HG03108 (cell line): ENCODE measurements at regions not wholly inside any gene's neighbourhood (a gene's known extent, or its start where the extent isn't known, plus 50 kb on each side); places are given as distances from the start of the nearest gene placed in this dataset.
"Not testable (repeated sequence)": the region's sequence is repeated elsewhere in the genome, so short reads cannot be mapped to it uniquely, and the experiment has no call there.

ENCODE experiments used
- ATAC-seq: cut with Tn5 transposase; IDR thresholded peaks from one replicate; pipeline ENCODE4 v1.9.1; 2021; ENCODE audit warnings: moderate library complexity; ENCODE audit not compliant: unreplicated experiment

DNA sequence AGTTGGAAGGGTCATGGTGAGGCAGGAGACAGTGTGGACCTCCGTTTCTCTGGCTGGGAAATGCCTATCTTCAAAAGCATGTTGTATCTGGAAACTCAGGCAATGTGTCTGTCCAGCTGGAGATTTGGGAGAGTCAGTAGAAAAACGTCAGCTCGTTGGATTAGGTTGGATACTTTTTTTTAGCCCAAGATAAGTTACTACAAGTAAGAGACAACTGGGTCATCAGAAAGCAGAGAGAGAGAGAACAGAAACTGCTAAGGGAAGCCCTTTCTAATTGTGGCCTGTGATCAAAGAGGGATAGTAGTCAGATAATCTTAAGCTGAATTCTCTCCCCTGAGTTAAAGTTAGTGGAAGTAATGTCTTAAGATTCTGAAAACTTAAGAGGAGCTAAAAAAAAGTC, 78.9 kb upstream of the ZNF280D start:
- ATAC-seq = no peak

DNA sequence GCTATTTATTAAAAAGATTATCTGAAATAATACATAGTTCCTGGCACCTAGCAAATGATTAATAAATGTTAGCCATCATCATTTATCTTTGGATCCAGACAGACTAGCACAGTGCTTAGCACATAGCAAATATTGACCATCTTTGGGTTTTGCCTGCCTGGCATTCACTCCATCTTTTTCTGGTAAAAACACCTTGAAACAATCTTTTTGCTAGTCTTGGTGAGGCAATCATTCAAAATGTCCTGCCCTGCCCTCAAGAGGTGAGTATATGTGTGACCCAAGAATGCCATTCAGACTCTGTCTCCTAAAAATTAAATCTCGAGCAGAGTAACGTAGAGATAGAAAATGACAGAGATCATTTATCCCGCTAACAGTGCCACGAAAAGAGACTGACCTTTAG, 78.3 kb upstream of the ZNF280D start:
- ATAC-seq = no peak

DNA sequence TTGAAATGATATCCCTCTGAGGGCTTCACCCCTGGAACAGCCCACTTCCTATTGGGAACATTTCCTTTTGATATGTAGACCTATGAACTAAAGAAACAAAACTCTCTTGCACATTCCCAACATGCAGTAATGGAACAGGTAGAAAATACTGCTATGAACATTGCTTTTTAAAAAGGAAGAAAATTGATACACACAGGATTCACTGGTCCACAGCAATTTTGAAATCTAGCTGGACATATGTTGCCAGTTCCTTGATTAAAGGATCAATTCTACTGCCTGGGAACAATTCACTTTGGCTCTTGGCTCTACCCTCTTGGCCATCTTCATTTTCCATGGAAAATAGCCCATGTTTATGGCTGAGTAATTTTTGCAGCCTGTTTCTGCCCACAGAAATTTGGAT, 74.9 kb upstream of the ZNF280D start:
- ATAC-seq = no peak

DNA sequence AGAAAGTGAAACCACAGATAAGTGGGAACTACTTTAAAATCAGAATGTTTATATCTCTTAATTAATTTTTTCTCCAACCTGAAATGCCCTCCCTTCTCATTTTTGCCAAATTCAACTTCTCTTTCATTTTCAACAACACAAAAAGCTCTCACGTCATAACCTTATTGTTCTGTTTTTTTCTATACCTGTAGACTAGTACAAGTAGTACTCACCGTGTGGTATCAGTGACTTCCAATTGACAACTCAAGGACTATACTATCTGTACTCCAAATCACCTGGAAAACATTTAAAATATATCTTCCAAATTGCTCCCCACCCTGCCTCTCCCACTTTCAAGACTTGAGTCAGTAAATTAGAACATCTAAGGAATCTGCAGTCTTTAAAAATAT, 72.8 kb upstream of the ZNF280D start:
- no peak for ATAC-seq

DNA sequence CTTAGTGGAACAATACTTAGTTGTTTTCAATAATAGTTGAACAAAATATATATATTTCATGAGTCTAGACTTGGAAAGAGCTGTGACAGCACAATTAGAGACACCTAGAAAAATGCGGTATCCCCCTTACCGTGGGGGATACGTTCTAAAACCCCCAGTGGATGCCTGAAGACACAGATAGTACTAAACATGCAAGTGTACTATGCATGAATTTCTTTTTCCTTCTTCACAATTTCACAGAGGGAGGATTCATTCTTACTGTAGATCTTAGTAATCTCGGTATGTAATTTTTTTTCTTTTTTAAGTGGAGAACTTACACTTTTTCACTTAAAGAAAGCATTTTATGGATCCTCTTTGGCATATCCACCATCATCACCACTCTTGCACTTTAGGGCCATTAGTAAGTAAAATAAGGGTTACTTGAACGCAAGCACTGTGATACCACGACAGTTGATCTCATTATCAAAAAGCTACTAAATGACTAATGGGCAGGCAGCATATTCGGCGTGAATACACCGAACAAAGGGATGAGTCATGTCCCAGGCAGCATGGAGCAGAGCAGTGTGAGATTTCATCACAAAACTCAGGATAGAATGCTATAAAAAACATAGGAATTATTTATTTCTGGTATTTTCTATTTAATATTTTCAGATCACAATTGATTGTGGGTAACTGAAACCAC, 72.3 kb upstream of the ZNF280D start:
- no peak for ATAC-seq

DNA sequence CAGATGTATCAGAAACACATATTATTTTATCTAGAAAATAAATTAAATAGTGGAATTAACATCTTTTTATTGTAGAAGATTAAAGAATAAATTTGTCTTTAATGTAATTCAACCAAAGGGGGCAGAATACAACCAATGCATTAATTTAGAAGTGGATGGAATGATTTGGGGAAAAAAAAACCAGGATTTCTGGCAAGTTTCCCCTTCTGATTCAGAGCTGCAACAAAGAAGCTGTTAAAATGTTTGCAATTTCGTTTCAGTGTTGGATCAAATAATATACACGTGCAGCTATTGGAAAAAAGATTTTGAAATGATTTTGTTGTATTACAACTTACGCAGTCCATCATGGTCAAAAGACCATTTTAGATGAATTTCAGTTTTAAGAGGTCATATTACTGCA, 71.6 kb upstream of the ZNF280D start:
- no peak for ATAC-seq

DNA sequence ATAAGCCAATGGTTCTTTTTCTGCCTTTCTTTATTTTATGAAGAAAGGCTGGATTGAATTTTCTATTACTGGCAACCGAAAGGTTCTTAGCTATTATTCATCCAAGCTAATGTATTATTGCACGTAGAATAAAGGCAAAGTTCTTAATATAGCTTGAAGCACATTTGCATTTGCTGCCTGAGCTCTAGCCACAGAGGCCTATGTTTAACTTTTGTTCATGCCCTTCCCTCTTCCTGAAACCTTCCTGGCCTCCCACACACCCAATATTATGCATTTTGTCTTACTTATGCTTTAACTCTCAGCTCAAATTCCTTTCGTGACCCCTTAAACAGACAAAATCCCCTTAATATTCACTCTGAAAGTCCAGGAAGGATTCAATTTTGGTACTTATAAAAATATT, 71.0 kb upstream of the ZNF280D start:
- ATAC-seq = no peak

DNA sequence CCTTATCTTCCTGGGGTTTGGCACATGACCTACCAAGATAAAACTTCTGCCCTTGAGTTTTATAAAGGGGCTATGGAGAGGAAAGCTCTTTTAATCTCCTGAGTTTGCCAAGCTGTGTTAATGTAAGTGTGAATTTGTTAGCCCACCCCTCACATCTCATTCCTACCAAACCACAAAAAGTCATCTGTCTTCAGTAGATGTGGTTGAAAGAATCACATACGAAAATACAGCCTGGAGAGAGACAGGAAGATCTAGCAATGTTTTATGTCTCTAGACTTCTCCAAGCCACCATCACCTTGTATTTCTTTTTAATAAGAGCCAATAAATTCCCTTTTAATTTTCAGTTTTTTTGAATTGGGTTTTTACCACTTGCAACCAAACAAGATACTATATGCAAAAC, 68.9 kb upstream of the ZNF280D start:
- no peak for ATAC-seq

DNA sequence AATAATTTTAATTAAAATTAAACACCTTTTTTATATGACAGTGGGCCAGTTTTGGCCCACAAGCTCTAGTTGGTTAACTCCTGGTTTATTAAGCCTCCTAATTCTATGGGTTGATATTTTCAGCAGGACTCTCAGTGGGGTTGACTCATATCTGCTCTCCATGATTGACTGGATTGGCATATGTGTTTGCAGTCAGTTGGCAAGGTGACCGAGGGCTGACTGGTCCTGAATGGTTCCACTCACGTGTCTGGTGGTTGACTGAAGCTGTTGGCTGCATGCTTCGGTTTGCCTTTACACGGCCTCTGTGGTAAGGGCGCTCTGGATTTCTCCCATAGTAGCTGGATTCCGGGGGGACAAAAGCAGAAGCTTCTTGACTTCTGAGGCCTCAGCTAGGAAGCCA, 65.3 kb upstream of the ZNF280D start:
- peak; percentile 70 for ATAC-seq

DNA sequence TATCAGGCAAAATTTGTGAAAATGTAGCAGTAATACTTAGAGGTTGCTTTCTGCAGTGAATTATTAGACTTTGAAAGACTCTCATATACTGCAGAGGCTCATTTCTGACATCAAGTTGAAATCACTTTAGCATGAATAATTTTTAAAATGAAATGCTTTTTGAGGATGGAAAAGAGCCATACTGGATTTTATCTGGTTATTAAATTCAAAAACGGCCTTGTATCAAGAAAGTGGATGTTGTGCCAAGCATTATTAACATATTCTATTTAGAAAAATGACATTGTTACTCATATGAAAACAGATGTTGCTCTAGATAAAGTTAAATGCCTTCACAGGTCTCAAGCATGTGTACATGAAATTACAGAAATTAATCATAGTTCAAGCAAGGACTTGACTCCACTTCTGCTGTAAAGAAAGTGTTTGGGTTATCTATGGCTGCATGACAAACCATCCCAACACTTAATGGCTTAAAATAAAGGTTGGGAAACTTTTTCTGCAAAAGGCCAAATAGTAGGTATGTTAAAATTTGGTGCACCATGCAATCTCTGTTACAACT, 64.5 kb upstream of the ZNF280D start:
- ATAC-seq = no peak

DNA sequence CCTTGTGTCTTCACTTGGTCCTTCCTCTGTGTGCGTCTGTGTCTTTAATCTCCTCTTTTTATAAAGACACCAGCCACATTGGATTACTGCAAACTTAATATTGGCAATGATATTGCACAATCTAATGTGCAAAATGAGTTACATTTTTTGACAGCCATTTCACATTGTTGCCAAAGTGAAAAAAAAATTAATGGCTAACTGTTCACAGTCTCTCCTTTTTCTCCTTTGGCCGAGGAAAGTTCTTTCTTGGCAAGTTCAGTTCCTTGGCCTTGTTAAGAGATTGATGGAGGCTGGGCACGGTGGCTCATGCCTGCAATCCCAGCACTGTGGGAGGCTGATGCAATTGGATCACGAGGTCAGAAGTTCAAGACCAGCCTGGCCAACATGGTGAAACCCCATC, 62.2 kb upstream of the ZNF280D start:
- no peak for ATAC-seq

DNA sequence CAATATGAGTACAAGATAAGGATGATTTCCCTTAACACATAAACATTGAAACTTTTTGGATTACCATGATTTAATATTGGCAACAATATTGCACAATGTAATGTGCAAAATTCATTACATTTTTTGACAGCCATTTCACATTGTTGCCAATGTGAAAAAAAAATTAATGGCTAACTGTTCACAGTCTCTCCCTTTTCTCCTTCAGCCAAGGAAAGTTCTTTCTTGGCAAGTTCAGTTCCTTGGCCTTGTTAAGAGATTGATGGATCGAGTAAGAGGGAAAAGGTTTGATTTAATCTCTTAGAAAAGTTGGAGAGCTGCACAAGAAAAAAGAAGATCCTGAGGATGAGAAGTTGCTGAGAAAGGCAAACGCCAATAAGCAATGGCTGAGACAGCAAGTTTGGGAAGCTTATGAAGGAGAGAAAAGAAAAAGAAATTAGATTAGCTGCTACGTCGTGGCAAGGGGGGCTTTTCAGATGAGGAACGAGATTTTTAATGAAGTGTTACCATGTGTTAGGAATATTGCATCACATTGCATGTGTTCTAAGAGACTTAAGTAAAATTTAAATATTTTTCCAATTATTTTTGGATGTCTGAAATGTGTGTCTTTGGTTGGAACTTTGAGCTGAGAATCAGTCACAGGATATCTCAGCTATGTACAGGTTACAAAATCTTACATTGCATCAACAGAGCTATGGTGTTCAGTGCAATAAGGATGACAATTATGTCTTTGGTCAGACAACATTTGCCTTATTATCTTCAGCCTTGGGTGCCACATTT, 61.4 kb upstream of the ZNF280D start:
- ATAC-seq = no peak

DNA sequence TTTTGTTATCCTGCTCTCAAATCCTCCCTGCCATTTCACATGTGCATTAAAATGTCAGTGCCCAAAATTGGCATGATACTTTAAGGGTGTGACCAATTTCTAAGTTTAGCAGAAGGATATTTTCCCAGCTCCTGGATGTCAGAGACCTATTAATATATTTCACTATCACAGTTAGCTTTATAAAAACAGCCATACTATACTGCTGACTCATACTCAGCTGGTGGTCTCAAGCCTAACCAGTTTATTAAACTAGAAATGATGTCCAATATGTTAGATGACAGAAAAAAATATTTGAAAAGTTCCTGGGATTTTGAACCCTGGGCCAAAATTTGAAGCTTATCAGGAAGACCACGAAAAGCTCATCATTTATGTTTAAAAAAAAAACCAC, 60.9 kb upstream of the ZNF280D start:
- ATAC-seq = no peak

DNA sequence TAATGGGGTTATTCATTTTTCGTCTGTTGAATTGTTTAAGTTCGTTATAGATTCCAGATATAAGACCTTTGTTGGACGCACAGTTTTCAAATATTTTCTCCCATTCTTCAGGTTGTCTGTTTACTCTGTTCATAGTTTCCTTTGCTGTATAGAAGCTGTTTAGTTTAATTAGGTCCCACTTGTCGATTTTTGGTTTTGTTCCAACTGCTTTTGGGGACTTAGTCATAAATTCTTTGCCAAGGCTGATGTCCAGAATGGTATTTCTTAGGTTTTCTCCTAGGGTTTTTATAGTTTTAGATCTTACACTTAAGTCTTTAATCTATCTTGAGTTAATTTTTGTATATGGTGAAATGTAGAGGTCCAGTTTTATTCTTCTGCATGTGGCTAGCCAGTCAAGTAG, 58.9 kb upstream of the ZNF280D start:
- no peak for ATAC-seq

DNA sequence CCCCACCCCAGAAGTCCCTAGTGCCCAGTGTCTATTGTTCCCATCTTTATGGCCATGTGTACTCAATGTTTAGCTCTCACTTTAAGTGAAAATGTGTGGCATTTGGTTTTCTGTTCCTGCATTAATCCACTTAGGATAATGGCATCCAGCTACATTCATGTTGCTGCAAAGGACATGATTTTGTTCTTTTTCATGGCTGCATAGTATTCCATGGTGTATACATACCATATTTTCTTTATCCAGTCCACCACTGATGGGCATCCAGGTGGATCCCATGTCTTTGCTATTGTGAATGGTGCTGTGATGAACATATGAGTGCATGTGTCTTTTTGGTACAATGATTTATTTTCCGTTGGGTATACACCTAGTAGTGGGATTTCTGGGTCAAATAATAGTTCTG, 58.2 kb upstream of the ZNF280D start:
- ATAC-seq = not testable (repeated sequence)

DNA sequence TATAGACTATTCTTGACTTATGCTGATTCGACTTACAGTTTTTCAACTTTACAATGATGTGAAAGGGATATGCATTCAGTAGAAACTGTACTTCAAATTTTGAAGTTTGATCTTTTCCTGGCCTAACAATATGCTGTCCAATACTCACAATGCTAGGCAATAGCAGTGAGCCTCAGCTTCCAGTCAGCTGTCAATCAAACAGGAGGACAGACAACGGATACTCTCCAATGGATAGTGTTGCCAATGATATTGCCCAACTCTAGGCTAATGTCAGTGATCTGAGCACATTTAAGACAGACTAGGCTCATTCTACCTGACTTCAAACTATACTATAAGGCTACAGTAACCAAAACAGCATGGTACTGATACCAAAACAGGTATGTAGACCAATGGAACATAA, 55.0 kb upstream of the ZNF280D start:
- no peak for ATAC-seq

DNA sequence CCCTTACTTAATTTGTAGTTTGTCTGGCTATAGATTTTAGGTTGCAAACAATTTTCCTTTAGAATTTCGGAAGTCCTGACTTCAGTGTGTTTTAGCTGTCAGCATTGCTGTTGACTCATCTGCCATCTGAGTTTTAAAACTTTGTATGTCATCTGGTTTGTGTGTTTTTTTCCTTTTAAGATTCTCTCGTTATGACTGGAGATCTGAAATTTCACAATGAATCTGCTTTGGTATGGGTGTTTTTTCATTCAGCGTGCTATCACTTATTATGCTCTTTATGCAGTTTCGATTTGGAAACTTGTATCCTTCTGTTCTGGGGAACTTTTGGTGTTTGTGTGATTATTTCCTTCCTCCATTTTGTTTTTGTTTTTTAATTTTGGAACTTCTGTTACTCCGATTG, 53.7 kb upstream of the ZNF280D start:
- peak; percentile 80 for ATAC-seq

DNA sequence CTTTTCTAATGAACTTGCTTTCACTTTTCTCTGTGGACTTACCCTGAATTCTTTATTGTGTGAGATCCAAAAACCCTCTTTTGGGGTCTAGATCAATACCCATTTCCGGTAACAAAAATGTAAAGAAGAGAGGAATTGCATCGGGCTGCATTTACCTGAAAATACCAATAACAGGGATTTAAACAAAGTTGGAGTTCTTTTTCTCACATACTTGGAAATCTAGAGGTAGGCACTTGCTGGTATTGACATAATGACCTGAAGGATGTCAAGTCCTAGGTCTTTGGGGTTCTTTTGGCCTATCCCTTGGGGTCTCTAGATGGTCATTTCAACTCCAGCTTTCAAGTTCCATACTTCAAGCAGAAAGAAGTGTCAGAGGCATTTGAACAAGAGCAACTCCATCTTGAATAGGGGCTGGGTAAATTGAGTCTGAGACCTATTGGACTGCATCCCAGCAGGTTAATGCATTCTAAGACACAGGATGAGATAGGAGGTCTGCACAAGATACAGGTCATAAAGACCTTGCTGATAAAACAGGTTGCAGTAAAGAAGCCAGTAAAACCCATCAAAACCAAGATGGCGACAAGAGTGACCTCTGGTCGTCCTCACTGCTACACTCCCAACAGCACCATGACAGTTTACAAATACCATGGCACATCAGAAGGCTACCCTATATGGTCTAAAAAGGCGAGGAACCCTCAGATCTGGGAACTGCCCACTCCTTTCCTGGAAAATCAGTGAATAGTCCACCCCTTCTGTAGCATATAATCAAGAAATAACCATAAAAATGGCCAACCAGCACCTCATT, 50.8 kb upstream of the ZNF280D start:
- no peak for ATAC-seq

DNA sequence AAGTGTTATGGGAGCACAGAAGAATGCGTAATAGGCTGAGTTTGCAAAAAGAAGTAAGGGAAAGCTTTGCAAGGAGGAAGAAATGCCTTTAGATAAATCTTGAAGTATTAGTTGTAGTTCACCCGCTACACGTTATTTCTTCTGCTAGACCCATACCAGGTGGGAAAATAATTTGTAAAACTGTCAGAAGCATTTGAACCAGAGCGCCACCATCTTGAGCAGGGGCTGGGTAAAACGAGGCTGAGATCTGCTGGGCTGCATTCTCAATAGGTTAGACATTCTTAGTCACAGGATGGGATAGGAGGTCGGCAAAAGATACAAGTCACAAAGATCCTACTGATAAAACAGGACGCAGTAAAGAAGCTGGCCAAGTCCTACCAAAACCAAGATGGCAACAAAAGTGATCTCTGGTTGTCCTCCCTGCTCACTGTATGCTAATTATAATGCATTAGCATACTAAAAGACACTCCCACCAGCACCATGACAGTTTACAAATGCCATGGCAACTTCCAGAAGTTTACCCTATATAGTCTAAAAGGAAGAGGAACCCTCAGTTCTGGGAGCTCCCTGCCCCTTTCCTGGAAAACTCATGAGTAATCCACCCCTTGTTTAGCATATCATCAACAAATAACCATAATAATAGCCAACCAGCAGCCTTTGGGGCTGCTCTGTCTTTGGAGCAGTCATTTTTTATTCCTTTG, 50.0 kb upstream of the ZNF280D start:
- ATAC-seq = no peak
